GM12873 (cell line): ENCODE measurements at regions not wholly inside any gene's neighbourhood (a gene's known extent, or its start where the extent isn't known, plus 50 kb on each side); places are given as distances from the start of the nearest gene placed in this dataset.

Source experiments
- TF ChIP-seq, protein P1 (sequence below): IDR thresholded peaks from 2 replicates; pipeline ENCODE4 v1.5.1; 2012; ENCODE audit warnings: low read depth, mild to moderate bottlenecking, moderate library complexity, low read length, control low read depth; ENCODE audit not compliant: insufficient read depth; ENCODE audit errors: missing control alignments

DNA sequence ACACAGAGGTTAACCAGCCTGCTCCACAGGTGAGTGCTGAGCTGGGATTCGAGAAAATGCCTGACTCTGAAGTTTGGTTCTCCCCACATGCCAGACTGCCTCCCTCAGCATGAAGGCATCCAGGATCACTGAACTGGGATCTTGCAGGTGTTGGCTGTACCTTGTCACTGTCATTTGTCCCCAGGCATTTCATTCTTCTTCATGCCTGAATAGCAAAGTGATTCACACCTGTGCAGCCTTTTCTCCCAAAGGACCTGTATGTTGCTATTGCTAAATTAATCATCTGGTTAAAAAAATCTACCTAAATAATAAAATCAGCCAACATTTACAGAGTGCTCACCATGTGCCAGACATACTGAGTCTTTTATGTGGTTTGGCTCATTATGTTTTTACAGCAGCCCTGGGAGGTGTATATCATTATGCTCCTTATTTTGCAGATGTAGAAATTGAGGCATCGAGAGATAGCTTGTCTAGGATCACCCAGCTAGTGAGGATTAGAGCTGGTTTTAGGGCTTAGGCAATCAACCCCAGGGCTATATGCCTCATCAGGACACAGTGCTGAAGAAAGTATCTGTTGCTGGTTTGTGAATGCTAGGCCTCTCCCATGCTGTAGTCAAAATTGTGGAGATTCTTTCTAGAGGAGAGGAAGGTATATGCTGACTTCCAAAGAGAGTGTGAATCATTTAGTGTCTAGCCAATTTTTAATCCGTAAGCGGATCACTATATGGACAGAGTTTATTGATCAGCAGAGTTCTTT lies 204.4 kb downstream of the HIPK3 start:
- TF ChIP-seq, protein P1, sequence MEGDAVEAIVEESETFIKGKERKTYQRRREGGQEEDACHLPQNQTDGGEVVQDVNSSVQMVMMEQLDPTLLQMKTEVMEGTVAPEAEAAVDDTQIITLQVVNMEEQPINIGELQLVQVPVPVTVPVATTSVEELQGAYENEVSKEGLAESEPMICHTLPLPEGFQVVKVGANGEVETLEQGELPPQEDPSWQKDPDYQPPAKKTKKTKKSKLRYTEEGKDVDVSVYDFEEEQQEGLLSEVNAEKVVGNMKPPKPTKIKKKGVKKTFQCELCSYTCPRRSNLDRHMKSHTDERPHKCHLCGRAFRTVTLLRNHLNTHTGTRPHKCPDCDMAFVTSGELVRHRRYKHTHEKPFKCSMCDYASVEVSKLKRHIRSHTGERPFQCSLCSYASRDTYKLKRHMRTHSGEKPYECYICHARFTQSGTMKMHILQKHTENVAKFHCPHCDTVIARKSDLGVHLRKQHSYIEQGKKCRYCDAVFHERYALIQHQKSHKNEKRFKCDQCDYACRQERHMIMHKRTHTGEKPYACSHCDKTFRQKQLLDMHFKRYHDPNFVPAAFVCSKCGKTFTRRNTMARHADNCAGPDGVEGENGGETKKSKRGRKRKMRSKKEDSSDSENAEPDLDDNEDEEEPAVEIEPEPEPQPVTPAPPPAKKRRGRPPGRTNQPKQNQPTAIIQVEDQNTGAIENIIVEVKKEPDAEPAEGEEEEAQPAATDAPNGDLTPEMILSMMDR, result no peak

- TF ChIP-seq, protein P1, result no peak
Measured at GRCh38 chr11:33457948-33458347, 200.8 kb downstream of the HIPK3 start.

DNA sequence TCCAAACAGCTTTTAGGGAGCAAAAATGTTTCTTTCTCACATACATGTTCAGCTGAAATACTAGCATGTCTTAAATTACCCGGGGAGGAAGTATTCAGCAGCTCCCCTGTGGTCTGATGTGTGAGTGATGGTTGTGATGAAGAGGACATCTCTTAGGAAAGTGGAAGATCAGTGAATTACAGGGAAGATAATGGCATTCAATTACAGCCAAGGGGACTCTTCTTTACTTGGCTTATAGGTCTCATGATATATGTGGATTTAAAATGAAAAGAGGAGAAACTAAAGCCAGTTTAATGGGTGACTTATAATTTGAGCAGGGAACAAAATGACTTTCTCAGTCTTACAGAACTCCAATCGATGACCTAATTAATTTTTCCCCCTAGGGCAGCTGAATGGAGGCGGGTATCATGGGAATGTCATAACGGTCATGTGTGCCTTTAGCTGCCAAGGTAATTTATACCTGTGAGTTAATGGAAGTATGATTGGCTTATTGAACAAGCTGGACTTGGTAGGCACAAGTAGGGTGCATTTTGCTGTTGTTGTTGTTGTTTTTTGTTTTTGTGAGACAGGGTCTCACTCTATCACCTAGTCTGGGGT lies 198.8 kb downstream of the HIPK3 start:
- TF ChIP-seq, protein P1, result no peak

DNA sequence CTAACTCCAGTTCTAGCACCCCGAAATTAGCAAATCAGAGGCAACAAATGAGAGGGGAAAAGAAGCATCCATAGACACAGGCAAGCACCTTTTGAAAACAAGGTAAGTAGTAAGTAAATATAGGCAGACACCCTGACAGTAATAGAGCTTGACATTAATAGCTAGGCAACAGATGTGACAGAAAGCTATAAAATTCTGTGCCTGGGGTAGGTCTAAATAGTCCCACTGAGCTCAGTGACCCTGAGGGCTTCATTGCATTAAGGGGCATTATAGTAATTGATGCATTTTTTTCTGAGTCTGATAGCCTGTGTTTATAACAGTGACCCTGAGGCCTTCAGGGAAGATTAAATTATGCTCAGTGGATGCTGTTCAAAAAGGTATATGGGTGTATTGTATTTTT lies 197.1 kb downstream of the HIPK3 start:
- TF ChIP-seq, protein P1, result no peak

DNA sequence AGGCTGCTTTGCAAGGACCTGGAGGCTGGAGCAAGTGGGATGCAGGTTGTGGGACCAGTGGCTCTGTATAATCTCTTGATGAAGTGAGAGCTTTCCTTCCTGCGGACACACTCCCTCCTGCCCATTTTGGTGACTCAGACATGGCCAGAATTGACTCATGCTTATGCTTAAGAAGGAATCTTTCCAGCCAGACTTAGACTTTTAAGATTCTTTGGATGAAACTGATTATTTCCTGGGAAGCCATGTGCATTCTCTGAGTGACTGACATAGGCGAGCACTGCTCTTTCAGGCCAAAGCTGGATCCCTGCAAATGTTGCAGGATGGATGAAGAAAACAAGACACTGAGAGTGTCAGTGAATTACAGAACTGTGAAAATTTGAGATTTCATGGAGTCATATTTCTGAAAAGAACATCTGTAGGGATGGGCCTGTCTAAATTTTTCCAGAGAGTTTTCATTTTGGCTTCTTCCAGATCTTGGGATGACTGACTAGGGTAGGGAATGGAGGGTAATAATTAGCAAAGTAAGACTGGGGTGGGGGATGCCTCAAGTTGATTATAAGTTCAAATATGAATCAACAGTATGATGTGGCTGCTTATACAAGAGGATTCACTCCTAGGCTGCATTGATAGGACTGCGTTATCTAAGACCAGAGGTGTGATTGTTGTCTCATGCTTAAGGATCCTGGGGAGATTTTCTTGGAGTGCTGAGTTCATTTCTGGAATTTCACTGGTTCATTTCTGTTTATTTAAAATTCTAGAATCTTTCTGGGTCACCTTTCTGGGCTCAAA lies 195.8 kb downstream of the HIPK3 start:
- TF ChIP-seq, protein P1, result no peak

- TF ChIP-seq, protein P1, result no peak
Measured at GRCh38 chr11:33451364-33451763, 194.2 kb downstream of the HIPK3 start.

GRCh38 chr11:33449798-33450197 lies 192.6 kb downstream of the HIPK3 start:
- TF ChIP-seq, protein P1, result no peak
